NB4 (cell line): ENCODE measurements at regions not wholly inside any gene's neighbourhood (a gene's known extent, or its start where the extent isn't known, plus 50 kb on each side); places are given as distances from the start of the nearest gene placed in this dataset.

Source experiments
- MYC ChIP-seq: IDR thresholded peaks from 2 replicates; pipeline ENCODE4 v1.6.1; 2011; ENCODE audit warnings: low read depth, low read length
- POLR2A ChIP-seq: IDR thresholded peaks from 2 replicates; pipeline ENCODE4 v1.6.1; 2011; ENCODE audit warnings: mild to moderate bottlenecking; ENCODE audit not compliant: insufficient read length; ENCODE audit errors: extremely low read depth
- TF ChIP-seq, protein P1 (sequence below): IDR thresholded peaks from one replicate; pipeline ENCODE4 v1.5.1; 2012; ENCODE audit warnings: low read depth, low read length
- TF ChIP-seq, protein P2 (sequence below): IDR thresholded peaks from 2 replicates; pipeline ENCODE4 v1.6.1; 2011; ENCODE audit warnings: low read depth, low read length

DNA sequence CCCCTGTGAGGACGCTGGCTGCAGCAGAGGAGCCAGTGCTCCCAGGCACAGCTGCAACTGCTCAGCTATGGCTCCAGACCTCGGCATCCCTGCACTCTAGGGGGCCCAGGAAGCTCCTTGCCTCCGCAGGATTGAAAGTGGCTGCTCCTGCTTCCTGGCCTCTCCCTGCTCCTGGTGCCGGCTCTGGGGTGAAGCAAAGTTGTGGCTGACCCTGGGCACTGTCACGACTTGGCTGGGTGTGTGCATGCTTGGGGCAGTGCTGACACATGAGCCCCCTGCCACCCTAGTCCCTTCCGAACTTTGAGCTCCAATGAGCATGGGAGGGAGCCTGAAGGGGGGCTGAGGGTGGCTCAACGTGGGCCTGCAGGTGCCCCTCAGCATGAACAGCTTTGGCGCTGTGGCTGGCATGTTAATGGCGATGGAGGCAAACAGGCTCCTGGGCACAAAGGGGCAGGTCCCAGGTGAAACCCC, 1512.2 kb downstream of the KCNT2 start:
- TF ChIP-seq POLR2A: no peak
- TF ChIP-seq, protein P1, sequence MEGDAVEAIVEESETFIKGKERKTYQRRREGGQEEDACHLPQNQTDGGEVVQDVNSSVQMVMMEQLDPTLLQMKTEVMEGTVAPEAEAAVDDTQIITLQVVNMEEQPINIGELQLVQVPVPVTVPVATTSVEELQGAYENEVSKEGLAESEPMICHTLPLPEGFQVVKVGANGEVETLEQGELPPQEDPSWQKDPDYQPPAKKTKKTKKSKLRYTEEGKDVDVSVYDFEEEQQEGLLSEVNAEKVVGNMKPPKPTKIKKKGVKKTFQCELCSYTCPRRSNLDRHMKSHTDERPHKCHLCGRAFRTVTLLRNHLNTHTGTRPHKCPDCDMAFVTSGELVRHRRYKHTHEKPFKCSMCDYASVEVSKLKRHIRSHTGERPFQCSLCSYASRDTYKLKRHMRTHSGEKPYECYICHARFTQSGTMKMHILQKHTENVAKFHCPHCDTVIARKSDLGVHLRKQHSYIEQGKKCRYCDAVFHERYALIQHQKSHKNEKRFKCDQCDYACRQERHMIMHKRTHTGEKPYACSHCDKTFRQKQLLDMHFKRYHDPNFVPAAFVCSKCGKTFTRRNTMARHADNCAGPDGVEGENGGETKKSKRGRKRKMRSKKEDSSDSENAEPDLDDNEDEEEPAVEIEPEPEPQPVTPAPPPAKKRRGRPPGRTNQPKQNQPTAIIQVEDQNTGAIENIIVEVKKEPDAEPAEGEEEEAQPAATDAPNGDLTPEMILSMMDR: no peak
- TF ChIP-seq, protein P2, sequence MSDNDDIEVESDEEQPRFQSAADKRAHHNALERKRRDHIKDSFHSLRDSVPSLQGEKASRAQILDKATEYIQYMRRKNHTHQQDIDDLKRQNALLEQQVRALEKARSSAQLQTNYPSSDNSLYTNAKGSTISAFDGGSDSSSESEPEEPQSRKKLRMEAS: no peak
- TF ChIP-seq MYC: no peak
